A673 (cell line): ENCODE measurements at regions not wholly inside any gene's neighbourhood (a gene's known extent, or its start where the extent isn't known, plus 50 kb on each side); places are given as distances from the start of the nearest gene placed in this dataset.

Source experiments
- EZH2 ChIP-seq: fragments of 200-600 bp; sonication (generic); IDR thresholded peaks from 2 replicates; pipeline ENCODE4 v1.6.1; 2017; ENCODE audit warnings: borderline replicate concordance, low read depth, mild to moderate bottlenecking, mixed read lengths, antibody characterized with exemption, low read length; ENCODE audit not compliant: poor library complexity, severe bottlenecking
- TF ChIP-seq, protein P1 (sequence below): fragments of 300-800, 200-600 bp; sonication (generic); conservative IDR thresholded peaks from 2 replicates; pipeline ENCODE4 v1.5.1; 2017; ENCODE audit warnings: low read depth, mild to moderate bottlenecking, antibody characterized with exemption, low read length, moderate library complexity, mixed read lengths

DNA sequence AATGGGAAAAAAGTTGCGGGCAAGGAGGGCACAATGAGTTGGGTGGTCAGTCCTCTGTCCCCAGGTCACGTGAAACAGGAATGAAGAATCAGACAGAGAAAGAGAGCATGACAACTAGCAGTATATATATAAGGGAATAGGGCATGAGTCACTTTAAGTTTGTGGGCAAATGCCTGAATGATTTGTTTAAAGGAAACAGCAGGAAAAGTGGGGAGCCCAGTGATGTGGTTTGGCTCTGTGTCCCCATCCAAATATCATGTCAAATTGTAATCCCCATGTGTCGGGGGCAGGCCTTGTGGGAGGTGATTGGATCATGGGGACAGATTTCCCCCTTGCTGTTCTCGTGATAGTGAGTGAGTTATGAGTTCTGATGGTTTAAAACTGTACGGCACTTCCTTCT lies 195.3 kb upstream of the IGF1 start:
- TF ChIP-seq EZH2, result no peak
- TF ChIP-seq, protein P1, sequence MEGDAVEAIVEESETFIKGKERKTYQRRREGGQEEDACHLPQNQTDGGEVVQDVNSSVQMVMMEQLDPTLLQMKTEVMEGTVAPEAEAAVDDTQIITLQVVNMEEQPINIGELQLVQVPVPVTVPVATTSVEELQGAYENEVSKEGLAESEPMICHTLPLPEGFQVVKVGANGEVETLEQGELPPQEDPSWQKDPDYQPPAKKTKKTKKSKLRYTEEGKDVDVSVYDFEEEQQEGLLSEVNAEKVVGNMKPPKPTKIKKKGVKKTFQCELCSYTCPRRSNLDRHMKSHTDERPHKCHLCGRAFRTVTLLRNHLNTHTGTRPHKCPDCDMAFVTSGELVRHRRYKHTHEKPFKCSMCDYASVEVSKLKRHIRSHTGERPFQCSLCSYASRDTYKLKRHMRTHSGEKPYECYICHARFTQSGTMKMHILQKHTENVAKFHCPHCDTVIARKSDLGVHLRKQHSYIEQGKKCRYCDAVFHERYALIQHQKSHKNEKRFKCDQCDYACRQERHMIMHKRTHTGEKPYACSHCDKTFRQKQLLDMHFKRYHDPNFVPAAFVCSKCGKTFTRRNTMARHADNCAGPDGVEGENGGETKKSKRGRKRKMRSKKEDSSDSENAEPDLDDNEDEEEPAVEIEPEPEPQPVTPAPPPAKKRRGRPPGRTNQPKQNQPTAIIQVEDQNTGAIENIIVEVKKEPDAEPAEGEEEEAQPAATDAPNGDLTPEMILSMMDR, result no peak
